ENCODE measurements at regions not wholly inside any gene's neighbourhood (a gene's known extent, or its start where the extent isn't known, plus 50 kb on each side); places are given as distances from the start of the nearest gene placed in this dataset.

- no peaks in the 10 kb centered on the region for H3K9me2 ChIP-seq (replicated peaks; ENCODE audit: insufficient read depth, low read length)
- H3K79me2 ChIP-seq (ENCODE audit: insufficient read depth, low read length): no peaks in the 10 kb centered on the region
- TF ChIP-seq, protein P1, sequence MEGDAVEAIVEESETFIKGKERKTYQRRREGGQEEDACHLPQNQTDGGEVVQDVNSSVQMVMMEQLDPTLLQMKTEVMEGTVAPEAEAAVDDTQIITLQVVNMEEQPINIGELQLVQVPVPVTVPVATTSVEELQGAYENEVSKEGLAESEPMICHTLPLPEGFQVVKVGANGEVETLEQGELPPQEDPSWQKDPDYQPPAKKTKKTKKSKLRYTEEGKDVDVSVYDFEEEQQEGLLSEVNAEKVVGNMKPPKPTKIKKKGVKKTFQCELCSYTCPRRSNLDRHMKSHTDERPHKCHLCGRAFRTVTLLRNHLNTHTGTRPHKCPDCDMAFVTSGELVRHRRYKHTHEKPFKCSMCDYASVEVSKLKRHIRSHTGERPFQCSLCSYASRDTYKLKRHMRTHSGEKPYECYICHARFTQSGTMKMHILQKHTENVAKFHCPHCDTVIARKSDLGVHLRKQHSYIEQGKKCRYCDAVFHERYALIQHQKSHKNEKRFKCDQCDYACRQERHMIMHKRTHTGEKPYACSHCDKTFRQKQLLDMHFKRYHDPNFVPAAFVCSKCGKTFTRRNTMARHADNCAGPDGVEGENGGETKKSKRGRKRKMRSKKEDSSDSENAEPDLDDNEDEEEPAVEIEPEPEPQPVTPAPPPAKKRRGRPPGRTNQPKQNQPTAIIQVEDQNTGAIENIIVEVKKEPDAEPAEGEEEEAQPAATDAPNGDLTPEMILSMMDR (IDR thresholded peaks at IDR 0.05; ENCODE audit: insufficient read depth, low read length, poor library complexity, severe bottlenecking): no peak
- no peak for TF ChIP-seq EZH2phosphoT487 (conservative IDR thresholded peaks at IDR 0.05; ENCODE audit: low read length)
- H3K27me3 ChIP-seq (ENCODE audit: low read length): no peaks in the 10 kb centered on the region
- no peaks in the 10 kb centered on the region for H3F3A ChIP-seq (ENCODE audit: insufficient read depth)
- no peak overlapping the region for H3K27ac ChIP-seq (ENCODE audit: low read depth, low read length)
- no peak overlapping the region for H3K4me2 ChIP-seq (ENCODE audit: low read depth, low read length, poor library complexity, severe bottlenecking)
- no peaks in the 10 kb centered on the region for H3K36me3 ChIP-seq (ENCODE audit: low read length)
- H2AFZ ChIP-seq (ENCODE audit: low read depth, low read length, severe bottlenecking): no peak overlapping the region
- no peaks in the 10 kb centered on the region for H3K9me3 ChIP-seq (ENCODE audit: insufficient read depth, low read length)
- H3K9ac ChIP-seq (ENCODE audit: low read length): no peak overlapping the region
- no peaks in the 10 kb centered on the region for H4K20me1 ChIP-seq (ENCODE audit: low read depth, low read length)
- H3K4me3 ChIP-seq (ENCODE audit: insufficient read depth, low read length, poor library complexity, severe bottlenecking): no peak overlapping the region
These were observed 733.7 kb upstream of the CITED2 start for GRCh38 chr6:140108167-140108566.

GRCh38 chr6:140107216-140107615 is 732.8 kb upstream of the CITED2 start:
- H3K27ac ChIP-seq (ENCODE audit: low read depth, low read length): no peak overlapping the region

GRCh38 chr6:140105857-140106256 is 731.4 kb upstream of the CITED2 start:
- H2AFZ ChIP-seq (ENCODE audit: low read depth, low read length, severe bottlenecking): peak overlapping the region; percentile 9

More at GRCh38 chr6:140107216-140107615, 732.8 kb upstream of the CITED2 start:
- Histone ChIP-seq H4K20me1 (ENCODE audit: low read depth, low read length) (no peaks in the 10 kb centered on the region), H3F3A (ENCODE audit: insufficient read depth) (no peaks in the 10 kb centered on the region), H2AFZ (ENCODE audit: low read depth, low read length, severe bottlenecking) (no peak overlapping the region), H3K4me3 (ENCODE audit: insufficient read depth, low read length, poor library complexity, severe bottlenecking) (no peak overlapping the region), H3K79me2 (ENCODE audit: insufficient read depth, low read length) (no peaks in the 10 kb centered on the region), H3K36me3 (ENCODE audit: low read length) (no peaks in the 10 kb centered on the region), H3K9ac (ENCODE audit: low read length) (no peak overlapping the region), H3K9me3 (ENCODE audit: insufficient read depth, low read length) (no peaks in the 10 kb centered on the region), H3K4me2 (ENCODE audit: low read depth, low read length, poor library complexity, severe bottlenecking) (no peak overlapping the region), H3K9me2 (replicated peaks; ENCODE audit: insufficient read depth, low read length) (no peaks in the 10 kb centered on the region), H3K27me3 (ENCODE audit: low read length) (no peaks in the 10 kb centered on the region)
- TF ChIP-seq EZH2phosphoT487 (conservative IDR thresholded peaks at IDR 0.05; ENCODE audit: low read length): no peak
- TF ChIP-seq, protein P1 (IDR thresholded peaks at IDR 0.05; ENCODE audit: insufficient read depth, low read length, poor library complexity, severe bottlenecking): no peak

More at GRCh38 chr6:140105857-140106256, 731.4 kb upstream of the CITED2 start:
- Histone ChIP-seq H3K27ac (ENCODE audit: low read depth, low read length) (no peak overlapping the region), H3K4me2 (ENCODE audit: low read depth, low read length, poor library complexity, severe bottlenecking) (no peak overlapping the region), H3K4me3 (ENCODE audit: insufficient read depth, low read length, poor library complexity, severe bottlenecking) (no peak overlapping the region), H4K20me1 (ENCODE audit: low read depth, low read length) (no peaks in the 10 kb centered on the region), H3K27me3 (ENCODE audit: low read length) (no peaks in the 10 kb centered on the region), H3K36me3 (ENCODE audit: low read length) (no peaks in the 10 kb centered on the region), H3K9ac (ENCODE audit: low read length) (no peak overlapping the region), H3K9me2 (replicated peaks; ENCODE audit: insufficient read depth, low read length) (no peaks in the 10 kb centered on the region), H3K9me3 (ENCODE audit: insufficient read depth, low read length) (no peaks in the 10 kb centered on the region), H3F3A (ENCODE audit: insufficient read depth) (no peaks in the 10 kb centered on the region), H3K79me2 (ENCODE audit: insufficient read depth, low read length) (no peaks in the 10 kb centered on the region)
- TF ChIP-seq, protein P1 (IDR thresholded peaks at IDR 0.05; ENCODE audit: insufficient read depth, low read length, poor library complexity, severe bottlenecking): no peak
- TF ChIP-seq EZH2phosphoT487 (conservative IDR thresholded peaks at IDR 0.05; ENCODE audit: low read length): no peak
